ENCODE measurements at regions not wholly inside any gene's neighbourhood (a gene's known extent, or its start where the extent isn't known, plus 50 kb on each side); places are given as distances from the start of the nearest gene placed in this dataset. TPM values are rescaled to one million over a fixed set of nuclear protein-coding genes. Genes with fewer than 3 reads are reported as not detected.
"Not testable (repeated sequence)": the region's sequence is repeated elsewhere in the genome, so short reads cannot be mapped to it uniquely, and the experiment has no call there.

- Mint-ChIP-seq H3K36me3 (no peaks in the 10 kb centered on the region), H3K4me3 (no peak overlapping the region), H3K27ac (peak overlapping the region; percentile 96), H3K27me3 (ENCODE audit: insufficient read depth, low read depth) (peaks cover 2% of the 10 kb centered on the region), H3K4me1 (peaks cover 37% of the 10 kb centered on the region), H3K9me3 (no peaks in the 10 kb centered on the region)
- Histone ChIP-seq H3K9ac (no peak overlapping the region), H2AFZ (replicated peaks) (no peak overlapping the region), H3K4me1 (no peaks in the 10 kb centered on the region), H3F3A (ENCODE audit: low read depth) (no peaks in the 10 kb centered on the region), H4K20me1 (ENCODE audit: low read depth) (no peaks in the 10 kb centered on the region), H3K36me3 (no peaks in the 10 kb centered on the region), H3K27ac (no peak overlapping the region), H3K9me3 (ENCODE audit: low read depth) (no peaks in the 10 kb centered on the region), H3K4me2 (no peak overlapping the region), H3K27me3 (no peaks in the 10 kb centered on the region), H3K79me2 (ENCODE audit: low read depth) (no peaks in the 10 kb centered on the region), H3K4me3 (no peak overlapping the region)
- TF ChIP-seq EZH2phosphoT487 (IDR thresholded peaks at IDR 0.05) (no peak), EZH2 (IDR thresholded peaks at IDR 0.05) (no peak)
- TF ChIP-seq, protein P1, sequence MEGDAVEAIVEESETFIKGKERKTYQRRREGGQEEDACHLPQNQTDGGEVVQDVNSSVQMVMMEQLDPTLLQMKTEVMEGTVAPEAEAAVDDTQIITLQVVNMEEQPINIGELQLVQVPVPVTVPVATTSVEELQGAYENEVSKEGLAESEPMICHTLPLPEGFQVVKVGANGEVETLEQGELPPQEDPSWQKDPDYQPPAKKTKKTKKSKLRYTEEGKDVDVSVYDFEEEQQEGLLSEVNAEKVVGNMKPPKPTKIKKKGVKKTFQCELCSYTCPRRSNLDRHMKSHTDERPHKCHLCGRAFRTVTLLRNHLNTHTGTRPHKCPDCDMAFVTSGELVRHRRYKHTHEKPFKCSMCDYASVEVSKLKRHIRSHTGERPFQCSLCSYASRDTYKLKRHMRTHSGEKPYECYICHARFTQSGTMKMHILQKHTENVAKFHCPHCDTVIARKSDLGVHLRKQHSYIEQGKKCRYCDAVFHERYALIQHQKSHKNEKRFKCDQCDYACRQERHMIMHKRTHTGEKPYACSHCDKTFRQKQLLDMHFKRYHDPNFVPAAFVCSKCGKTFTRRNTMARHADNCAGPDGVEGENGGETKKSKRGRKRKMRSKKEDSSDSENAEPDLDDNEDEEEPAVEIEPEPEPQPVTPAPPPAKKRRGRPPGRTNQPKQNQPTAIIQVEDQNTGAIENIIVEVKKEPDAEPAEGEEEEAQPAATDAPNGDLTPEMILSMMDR (IDR thresholded peaks at IDR 0.05) = no peak
- no peak for DNase-seq (ENCODE audit: low spot score)
Observed at GRCh38 chr5:36536616-36537005, 69.8 kb upstream of the SLC1A3 start.

- no peak overlapping the region for H3K4me3 Mint-ChIP-seq
- peaks cover 37% of the 10 kb centered on the region for H3K4me1 Mint-ChIP-seq
- no peaks in the 10 kb centered on the region for H3K79me2 ChIP-seq (ENCODE audit: low read depth)
- no peaks in the 10 kb centered on the region for H3K9me3 ChIP-seq (ENCODE audit: low read depth)
- no peak overlapping the region for H3K4me3 ChIP-seq
- H3K36me3 ChIP-seq = no peaks in the 10 kb centered on the region
- H3K9me3 Mint-ChIP-seq = no peaks in the 10 kb centered on the region
- TF ChIP-seq EZH2phosphoT487 (IDR thresholded peaks at IDR 0.05) (no peak), EZH2 (IDR thresholded peaks at IDR 0.05) (no peak)
- peaks cover 2% of the 10 kb centered on the region for H3K27me3 Mint-ChIP-seq (ENCODE audit: insufficient read depth, low read depth)
- H2AFZ ChIP-seq (replicated peaks) = no peak overlapping the region
- no peak overlapping the region for H3K9ac ChIP-seq
- H3K4me2 ChIP-seq = no peak overlapping the region
- DNase-seq (ENCODE audit: low spot score) = peak; percentile 11
- H4K20me1 ChIP-seq (ENCODE audit: low read depth) = no peaks in the 10 kb centered on the region
- H3K36me3 Mint-ChIP-seq = no peaks in the 10 kb centered on the region
- H3K27ac Mint-ChIP-seq = peak overlapping the region; percentile 90
- H3K27ac ChIP-seq = no peak overlapping the region
- no peaks in the 10 kb centered on the region for H3F3A ChIP-seq (ENCODE audit: low read depth)
- no peaks in the 10 kb centered on the region for H3K4me1 ChIP-seq
- H3K27me3 ChIP-seq = no peaks in the 10 kb centered on the region
Observed at GRCh38 chr5:36537724-36538123, 68.7 kb upstream of the SLC1A3 start.

DNA sequence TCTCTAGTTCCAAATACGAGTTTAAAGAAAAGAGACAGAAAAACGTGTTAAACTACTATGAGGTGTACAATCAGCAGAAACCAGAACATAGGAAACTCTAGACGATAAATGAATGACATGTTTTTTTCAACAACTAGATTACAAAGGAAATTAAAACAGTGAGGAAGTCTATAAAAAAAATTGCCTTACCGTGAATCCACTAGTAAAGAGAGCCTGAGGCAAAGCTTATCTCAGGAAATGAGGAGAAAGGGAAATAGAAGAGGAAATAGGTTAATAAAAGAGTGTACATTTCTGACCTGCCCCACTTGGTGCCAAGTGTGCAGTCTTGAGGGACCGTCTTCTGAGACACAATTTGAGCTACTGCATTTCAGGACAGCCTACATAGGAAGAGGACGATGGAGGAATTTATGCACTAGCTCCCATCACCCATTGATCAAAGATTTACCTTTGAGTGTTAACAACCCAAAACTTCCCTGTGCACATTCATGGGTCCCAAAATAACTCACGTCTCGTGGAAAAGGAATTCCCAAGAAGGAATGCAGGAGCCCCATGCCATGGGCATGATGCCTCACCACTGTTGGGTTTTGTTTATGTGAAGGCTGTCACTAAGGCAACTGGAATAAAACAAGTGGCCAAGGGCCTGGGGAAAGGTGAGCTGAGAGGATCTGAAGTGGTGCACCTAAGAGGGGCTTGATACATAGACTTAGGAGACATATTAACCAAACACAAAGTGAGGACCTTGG, 53.6 kb upstream of the SLC1A3 start:
- Histone ChIP-seq H3K4me2 (no peak overlapping the region), H3K27me3 (no peaks in the 10 kb centered on the region), H3K79me2 (ENCODE audit: low read depth) (no peaks in the 10 kb centered on the region), H3K9ac (no peak overlapping the region), H3F3A (ENCODE audit: low read depth) (no peaks in the 10 kb centered on the region), H3K4me1 (no peaks in the 10 kb centered on the region), H3K36me3 (no peaks in the 10 kb centered on the region), H4K20me1 (ENCODE audit: low read depth) (no peaks in the 10 kb centered on the region), H2AFZ (replicated peaks) (no peak overlapping the region), H3K27ac (no peak overlapping the region), H3K9me3 (ENCODE audit: low read depth) (no peaks in the 10 kb centered on the region), H3K4me3 (no peak overlapping the region)
- Mint-ChIP-seq H3K4me1 (no peaks in the 10 kb centered on the region), H3K9me3 (peaks cover 11% of the 10 kb centered on the region), H3K27me3 (ENCODE audit: insufficient read depth, low read depth) (peaks cover 7% of the 10 kb centered on the region), H3K36me3 (no peaks in the 10 kb centered on the region), H3K27ac (no peak overlapping the region), H3K4me3 (no peak overlapping the region)
- no peak for DNase-seq (ENCODE audit: low spot score)
- TF ChIP-seq, protein P1 (IDR thresholded peaks at IDR 0.05) = no peak
- no peak for TF ChIP-seq EZH2 (IDR thresholded peaks at IDR 0.05)
- no peak for TF ChIP-seq EZH2phosphoT487 (IDR thresholded peaks at IDR 0.05)

DNA sequence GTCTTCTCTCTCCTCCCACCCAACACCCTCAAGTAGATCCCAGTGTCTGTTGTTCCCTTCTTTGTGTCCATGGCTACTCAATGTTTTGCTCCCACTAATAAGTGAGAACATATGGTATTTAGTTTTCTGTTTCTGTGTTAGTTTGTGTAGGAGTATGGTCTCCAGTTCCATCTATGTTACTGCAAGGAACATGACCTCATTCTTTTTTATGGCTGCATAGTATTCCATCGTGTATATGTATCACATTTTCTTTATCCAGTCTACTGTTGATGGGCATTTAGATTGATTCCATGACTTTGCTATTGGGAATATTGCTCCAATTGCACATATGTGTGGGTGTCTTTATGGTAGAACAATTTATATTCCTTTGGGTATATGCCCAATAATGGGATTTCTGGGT, 51.4 kb upstream of the SLC1A3 start:
- H3K4me1 Mint-ChIP-seq; H3K79me2 ChIP-seq (ENCODE audit: low read depth); H3K27ac ChIP-seq; H3K9me3 ChIP-seq (ENCODE audit: low read depth); H3K4me3 ChIP-seq; H3K27ac Mint-ChIP-seq; H3K27me3 Mint-ChIP-seq (ENCODE audit: insufficient read depth, low read depth); H3K4me1 ChIP-seq; H3K9ac ChIP-seq; H2AFZ ChIP-seq (replicated peaks); H3K4me2 ChIP-seq; H3F3A ChIP-seq (ENCODE audit: low read depth); H3K27me3 ChIP-seq; H3K36me3 Mint-ChIP-seq; H3K4me3 Mint-ChIP-seq; H3K36me3 ChIP-seq; DNase-seq (ENCODE audit: low spot score); H4K20me1 ChIP-seq (ENCODE audit: low read depth): not testable (repeated sequence)
- H3K9me3 Mint-ChIP-seq = peaks cover 11% of the 10 kb centered on the region

Small RNA genes in the stretch of these regions (small RNA-seq; reads per million reads assigned to genes)
- not detected for gene RNA5SP181

All from neural progenitor cell (in vitro differentiated cells).